Right lobe of liver (tissue), 4 donors: ENCODE measurements at regions not wholly inside any gene's neighbourhood (a gene's known extent, or its start where the extent isn't known, plus 50 kb on each side); places are given as distances from the start of the nearest gene placed in this dataset.

ENCODE experiments used
- POLR2A ChIP-seq: fragments of 450-650 bp; IDR thresholded peaks from one replicate; pipeline ENCODE4 v1.6.1; 2017; ENCODE audit warnings: antibody characterized with exemption, mild to moderate bottlenecking
- TF ChIP-seq, protein P1 (sequence below), 4 donors: fragments of 200-600 bp in 3 of 4; fragments of 450-650 bp in 1 of 4; IDR thresholded peaks; one replicate each; pipeline versions ENCODE4 v1.5.1 to v1.8.0; 2016 to 2022; ENCODE audit warnings: antibody characterized with exemption in 4 of 4, mild to moderate bottlenecking in 2 of 4
- donor health status: DM: no; HTN: no; CAD: no.
- donor health status: DM: no; HTN: no; CAD: no.
- donor health status: DM: no; HTN: yes; CAD: no.

GRCh38 chr20:58021481-58021880 lies 207.0 kb downstream of the ANKRD60 start:
- TF ChIP-seq, protein P1, sequence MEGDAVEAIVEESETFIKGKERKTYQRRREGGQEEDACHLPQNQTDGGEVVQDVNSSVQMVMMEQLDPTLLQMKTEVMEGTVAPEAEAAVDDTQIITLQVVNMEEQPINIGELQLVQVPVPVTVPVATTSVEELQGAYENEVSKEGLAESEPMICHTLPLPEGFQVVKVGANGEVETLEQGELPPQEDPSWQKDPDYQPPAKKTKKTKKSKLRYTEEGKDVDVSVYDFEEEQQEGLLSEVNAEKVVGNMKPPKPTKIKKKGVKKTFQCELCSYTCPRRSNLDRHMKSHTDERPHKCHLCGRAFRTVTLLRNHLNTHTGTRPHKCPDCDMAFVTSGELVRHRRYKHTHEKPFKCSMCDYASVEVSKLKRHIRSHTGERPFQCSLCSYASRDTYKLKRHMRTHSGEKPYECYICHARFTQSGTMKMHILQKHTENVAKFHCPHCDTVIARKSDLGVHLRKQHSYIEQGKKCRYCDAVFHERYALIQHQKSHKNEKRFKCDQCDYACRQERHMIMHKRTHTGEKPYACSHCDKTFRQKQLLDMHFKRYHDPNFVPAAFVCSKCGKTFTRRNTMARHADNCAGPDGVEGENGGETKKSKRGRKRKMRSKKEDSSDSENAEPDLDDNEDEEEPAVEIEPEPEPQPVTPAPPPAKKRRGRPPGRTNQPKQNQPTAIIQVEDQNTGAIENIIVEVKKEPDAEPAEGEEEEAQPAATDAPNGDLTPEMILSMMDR (IDR thresholded peaks at IDR 0.05): no peak
- no peak for TF ChIP-seq POLR2A
